GM10248 (cell line): ENCODE measurements at regions not wholly inside any gene's neighbourhood (a gene's known extent, or its start where the extent isn't known, plus 50 kb on each side); places are given as distances from the start of the nearest gene placed in this dataset.

Experiments
- CTCF ChIA-PET: fragments of 300-600 bp; sonication (Branson Sonifier 250); formaldehyde crosslinking; extraction: SDS; loops from one replicate; lab custom pipeline; 2021; ENCODE audit warnings: antibody characterized with exemption; lab: Yijun Ruan, JAX
- POLR2A ChIA-PET: fragments of 350-650 bp; sonication (Branson Sonifier 250); formaldehyde crosslinking; extraction: SDS; loops from one replicate; lab custom pipeline; 2020; ENCODE audit warnings: antibody characterized with exemption; lab: Yijun Ruan, JAX
- DNase-seq: peaks from one replicate; pipeline ENCODE4 v3.0.0; 2012; ENCODE audit errors: extremely low spot score
- CTCF ChIP-seq: IDR thresholded peaks from 2 replicates; pipeline ENCODE4 v1.5.1; 2012; ENCODE audit warnings: mild to moderate bottlenecking, low read depth; ENCODE audit errors: extremely low read depth, missing control alignments, control extremely low read depth

DNA sequence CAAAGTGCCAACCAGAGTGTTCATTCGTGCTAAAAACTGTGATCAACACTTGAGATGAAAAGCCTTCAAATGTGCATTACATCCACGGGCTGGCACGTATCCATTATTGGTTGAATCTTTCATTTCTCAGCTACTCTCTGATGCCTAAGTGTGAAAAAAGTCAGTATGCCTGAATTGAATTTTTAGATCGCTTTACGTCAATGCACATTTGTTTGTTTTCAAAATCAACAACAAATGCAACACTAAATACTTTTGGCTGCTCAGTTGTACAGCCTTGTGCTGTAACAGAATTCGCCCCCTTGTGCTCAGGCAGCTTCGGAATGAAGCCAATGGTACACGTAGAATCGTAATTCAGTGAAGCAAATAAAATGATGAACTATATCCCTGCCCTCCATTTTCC is 446.5 kb upstream of the NRP1 start:
- TF ChIP-seq CTCF, result no peak
- CTCF ChIA-PET, result no interaction called here
- no peak for DNase-seq
- POLR2A ChIA-PET, result no interaction called here

DNA sequence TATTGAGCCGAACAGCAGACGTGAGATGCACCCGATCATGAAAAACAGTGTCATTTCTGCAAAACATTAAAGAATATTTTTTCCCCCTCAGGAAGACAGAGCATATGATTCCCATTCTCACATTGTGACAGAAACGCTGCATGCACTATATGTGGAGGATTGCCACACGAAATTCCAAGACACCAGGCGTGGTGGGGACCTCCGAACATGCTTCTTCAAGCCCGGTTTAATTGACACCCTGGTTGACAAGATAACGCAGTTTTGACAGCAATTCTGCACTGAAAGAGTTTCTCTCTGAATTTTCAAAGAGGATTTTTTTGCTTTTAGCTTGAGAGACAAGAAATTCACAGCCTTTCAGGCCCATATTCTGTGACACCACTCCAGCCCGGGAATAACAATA is 442.8 kb upstream of the NRP1 start:
- TF ChIP-seq CTCF, result no peak
- CTCF ChIA-PET, result no interaction called here
- DNase-seq, result no peak
- POLR2A ChIA-PET, result no interaction called here

DNA sequence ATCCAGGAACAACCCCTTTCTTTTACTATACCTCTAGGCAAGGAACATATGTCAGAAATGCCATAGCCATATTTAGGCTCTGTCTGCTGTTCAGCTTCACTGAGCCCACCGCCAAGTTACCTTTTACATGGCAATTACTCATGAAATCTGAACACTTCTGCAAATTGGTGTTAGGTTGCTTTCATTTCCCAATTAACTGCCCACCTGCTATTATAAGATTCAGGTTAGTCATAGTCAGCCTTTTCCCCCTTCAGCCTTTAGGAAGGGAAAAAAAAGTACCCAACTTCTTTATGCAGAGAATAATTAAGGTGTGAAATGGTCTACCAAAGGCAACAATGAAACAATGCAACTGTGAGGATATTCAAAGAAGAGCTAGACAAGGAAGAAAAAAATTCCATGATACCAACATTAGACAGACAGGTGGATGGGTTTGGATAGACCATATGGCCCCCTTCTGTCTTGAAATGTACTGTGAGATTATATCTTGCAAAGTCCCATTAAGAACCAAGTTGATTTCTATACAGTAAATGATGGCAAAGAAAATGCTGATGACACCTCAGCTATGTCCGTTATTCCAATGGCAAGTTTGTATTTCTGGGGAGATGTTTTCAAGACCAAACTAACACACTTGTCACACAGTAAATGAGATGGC is 442.1 kb upstream of the NRP1 start:
- CTCF ChIA-PET, result no interaction called here
- TF ChIP-seq CTCF, result no peak
- POLR2A ChIA-PET, result no interaction called here
- no peak for DNase-seq

GRCh38 chr10:33774857-33775256 is 440.4 kb upstream of the NRP1 start:
- no peak for TF ChIP-seq CTCF
- POLR2A ChIA-PET, result no interaction called here
- DNase-seq, result no peak
- CTCF ChIA-PET, result interaction anchor here (1.0 to 1.5 kb wide), 2 partner anchors 9 to 12 kb away, joined by 3 read pairs; no protein-coding TSS in a partner anchor

DNA sequence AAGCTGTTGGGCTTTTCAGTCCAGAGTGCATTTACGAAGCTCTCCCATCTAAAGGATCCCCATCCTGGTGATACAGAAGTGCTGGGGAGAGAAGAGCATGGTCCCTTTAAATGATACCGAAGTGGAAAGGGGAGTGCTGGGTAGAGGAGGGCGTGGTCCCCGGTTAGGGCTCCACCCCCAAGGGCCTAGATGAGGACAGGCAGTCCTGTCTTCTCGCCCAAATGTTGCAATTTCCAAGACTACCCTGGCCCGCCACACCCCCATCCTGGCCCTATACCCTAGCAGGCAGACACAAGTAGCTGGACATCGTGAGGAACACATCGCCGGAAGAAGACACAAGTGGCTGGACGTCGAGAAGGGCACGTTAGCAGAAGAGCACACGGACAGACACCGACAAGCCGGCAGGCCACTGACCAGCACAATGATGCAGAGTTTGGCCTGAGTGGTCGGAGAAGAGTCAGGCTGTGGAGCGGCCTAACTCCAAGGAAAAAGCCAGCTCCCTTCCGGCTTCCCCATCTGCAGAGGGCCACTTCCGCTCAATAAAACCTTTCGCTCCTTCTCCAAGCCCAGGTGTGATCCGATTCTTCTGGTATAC is 439.5 kb upstream of the NRP1 start:
- CTCF ChIA-PET, result no interaction called here
- TF ChIP-seq CTCF, result no peak
- POLR2A ChIA-PET, result no interaction called here
- no peak for DNase-seq

GRCh38 chr10:33773253-33773573 is 438.7 kb upstream of the NRP1 start:
- no peak for DNase-seq
- POLR2A ChIA-PET, result no interaction called here
- CTCF ChIA-PET, result no interaction called here
- TF ChIP-seq CTCF, result no peak
